Ovary (tissue), 7 donors: ENCODE measurements at regions not wholly inside any gene's neighbourhood (a gene's known extent, or its start where the extent isn't known, plus 50 kb on each side); places are given as distances from the start of the nearest gene placed in this dataset.

Experiments used
- DNase-seq, 5 donors: peaks; one replicate each; pipeline ENCODE4 v3.0.0-alpha.2; 2019 to 2020
- H3K27ac ChIP-seq, 2 donors: fragments of 200-600 bp; one replicate each; pipeline versions ENCODE4 v1.5.1 to v1.8.0; 2019 to 2022
- H3K27me3 ChIP-seq: fragments of 200-600 bp; one replicate; pipeline ENCODE4 v1.8.0; 2022
- H3K36me3 ChIP-seq: fragments of 200-600 bp; sonication (generic); one replicate; pipeline ENCODE4 v1.5.1; 2019
- H3K4me1 ChIP-seq: one replicate; pipeline ENCODE4 v1.8.1; 2013; ENCODE audit warnings: mild to moderate bottlenecking, moderate library complexity; ENCODE audit not compliant: insufficient read depth
- H3K4me3 ChIP-seq: fragments of 200-600 bp; sonication (generic); one replicate; pipeline ENCODE4 v1.5.1; 2017
- H3K9me3 ChIP-seq, 2 donors: fragments of 200-600 bp in 1 of 2; sonication (generic) in 1 of 2; one replicate each; pipeline versions ENCODE4 v1.5.1 to v1.8.1; 2013 to 2019; ENCODE audit warnings: mild to moderate bottlenecking in 1 of 2, moderate library complexity in 1 of 2
- EP300 ChIP-seq: sonication (generic); formaldehyde crosslinking; IDR thresholded peaks from one replicate; pipeline ENCODE4 v1.6.1; 2017; ENCODE audit warnings: antibody characterized with exemption
- POLR2A ChIP-seq: fragments of 450-650 bp; IDR thresholded peaks from one replicate; pipeline ENCODE4 v1.6.1; 2017; ENCODE audit warnings: antibody characterized with exemption, mild to moderate bottlenecking, moderate library complexity
- WGBS, 3 donors: extraction: QIAGEN DNeasy Blood & Tissue Kit in 1 of 3; methylation state at CpG; one replicate each; pipeline versions ENCODE4 v1.1.5 to v1.1.7; 2013 to 2017; 5-methylcytosine and 5-hydroxymethylcytosine counted together
- intact Hi-C, 4 donors: fragments of 100-400 bp; cut with DNase I; formaldehyde crosslinking; loops; one replicate each; pipeline versions ENCODE4 v1.11.0 to v1.15.1; 2022 to 2023
- TF ChIP-seq, protein P1 (sequence below), 3 donors: fragments of 450-650 bp in 2 of 3; fragments of 200-600 bp in 1 of 3; IDR thresholded peaks; one replicate each; pipeline versions ENCODE4 v1.5.1 to v1.8.0; 2016 to 2022; ENCODE audit warnings: antibody characterized with exemption in 3 of 3, mild to moderate bottlenecking in 1 of 3
- donor health status: DM: no; HTN: no; CAD: no; lungs with moderate emphysema.
- donor health status: DM: no; HTN: no; CAD: no.
- donor health status: Bipolar disorder and iron deficiency.
- donor health status: DM: no; HTN: no; CAD: no.
- donor health status: DM: yes; HTN: yes; CAD: no.

DNA sequence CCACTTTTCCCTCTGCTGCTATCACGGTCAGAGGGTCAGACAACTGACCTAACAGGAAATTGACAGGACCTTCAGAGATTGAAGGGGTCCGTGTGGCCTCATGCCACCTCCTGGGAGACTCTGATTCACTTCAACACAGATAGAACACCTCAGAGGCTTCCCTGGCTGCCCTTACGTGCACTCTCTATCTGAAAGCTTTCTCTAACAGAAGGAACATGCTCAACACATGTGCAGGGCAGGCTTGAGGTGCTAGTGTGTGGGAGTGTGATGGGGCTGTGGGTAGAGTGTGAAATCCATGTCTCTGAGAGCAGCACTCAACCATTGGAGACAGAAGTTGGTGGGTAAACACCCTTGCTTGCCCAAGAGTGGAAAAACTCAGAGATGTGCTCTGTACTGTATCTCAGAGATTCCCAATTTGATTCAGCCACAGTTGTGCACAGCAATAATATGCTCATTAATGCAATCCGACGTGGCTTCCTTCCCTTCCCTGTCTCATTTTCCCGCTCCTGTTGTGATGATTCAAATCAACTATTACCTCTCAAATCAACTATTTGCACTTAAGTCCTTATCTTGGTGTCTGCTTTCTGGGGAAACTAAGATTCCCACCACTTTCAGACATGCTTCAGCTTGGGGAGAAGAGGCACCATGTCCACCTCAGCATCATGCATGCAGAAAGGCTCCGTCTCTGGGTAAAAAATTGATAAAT, 62.0 kb upstream of the MAGEB2 start:
- intact Hi-C loops, result no loop called here
- Histone ChIP-seq H3K36me3 (no peaks in the 10 kb centered on the region), H3K4me3 (no peak overlapping the region), H3K4me1 (peaks cover 2% of the 10 kb centered on the region), H3K27me3 (no peaks in the 10 kb centered on the region), H3K27ac (no peak overlapping the region), H3K9me3 (no peaks in the 10 kb centered on the region)
- TF ChIP-seq, protein P1, sequence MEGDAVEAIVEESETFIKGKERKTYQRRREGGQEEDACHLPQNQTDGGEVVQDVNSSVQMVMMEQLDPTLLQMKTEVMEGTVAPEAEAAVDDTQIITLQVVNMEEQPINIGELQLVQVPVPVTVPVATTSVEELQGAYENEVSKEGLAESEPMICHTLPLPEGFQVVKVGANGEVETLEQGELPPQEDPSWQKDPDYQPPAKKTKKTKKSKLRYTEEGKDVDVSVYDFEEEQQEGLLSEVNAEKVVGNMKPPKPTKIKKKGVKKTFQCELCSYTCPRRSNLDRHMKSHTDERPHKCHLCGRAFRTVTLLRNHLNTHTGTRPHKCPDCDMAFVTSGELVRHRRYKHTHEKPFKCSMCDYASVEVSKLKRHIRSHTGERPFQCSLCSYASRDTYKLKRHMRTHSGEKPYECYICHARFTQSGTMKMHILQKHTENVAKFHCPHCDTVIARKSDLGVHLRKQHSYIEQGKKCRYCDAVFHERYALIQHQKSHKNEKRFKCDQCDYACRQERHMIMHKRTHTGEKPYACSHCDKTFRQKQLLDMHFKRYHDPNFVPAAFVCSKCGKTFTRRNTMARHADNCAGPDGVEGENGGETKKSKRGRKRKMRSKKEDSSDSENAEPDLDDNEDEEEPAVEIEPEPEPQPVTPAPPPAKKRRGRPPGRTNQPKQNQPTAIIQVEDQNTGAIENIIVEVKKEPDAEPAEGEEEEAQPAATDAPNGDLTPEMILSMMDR (IDR thresholded peaks at IDR 0.05), result no peak
- TF ChIP-seq EP300 (no peak), POLR2A (no peak)
- DNase-seq, result no peak
- 62 to 70% (median 62%) methylated on average over 7 of the region's 7 CpGs for WGBS, 3 donors

DNA sequence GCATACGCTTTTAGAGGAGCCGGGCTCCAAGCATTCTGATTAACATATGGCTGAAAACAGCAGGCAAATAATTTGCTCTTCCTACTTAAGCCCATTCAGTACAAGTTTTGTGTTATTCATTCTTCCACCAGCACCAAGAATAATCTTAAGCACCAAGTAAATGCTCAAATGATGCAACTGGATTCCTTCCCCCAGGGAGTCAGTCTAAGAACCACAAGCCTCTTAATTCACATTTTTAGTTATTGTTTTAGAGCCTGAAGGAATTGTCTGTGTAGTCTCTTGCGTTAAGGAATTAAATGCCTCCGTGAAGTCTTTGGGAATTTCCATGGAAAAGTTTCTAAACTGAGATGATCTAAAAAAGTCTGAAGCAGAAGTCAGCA, 61.5 kb upstream of the MAGEB2 start:
- no peak overlapping the region for H3K4me3 ChIP-seq
- peaks cover 2% of the 10 kb centered on the region for H3K4me1 ChIP-seq
- TF ChIP-seq POLR2A (no peak), EP300 (no peak)
- H3K27me3 ChIP-seq, result peaks cover 2% of the 10 kb centered on the region
- WGBS, 3 donors, result 59 to 68% (median 65%) methylated on average over 4 of the region's 4 CpGs
- H3K9me3 ChIP-seq, result no peaks in the 10 kb centered on the region
- intact Hi-C loops, result no loop called here
- H3K36me3 ChIP-seq, result no peaks in the 10 kb centered on the region
- H3K27ac ChIP-seq, result no peak overlapping the region
- DNase-seq, result no peak

DNA sequence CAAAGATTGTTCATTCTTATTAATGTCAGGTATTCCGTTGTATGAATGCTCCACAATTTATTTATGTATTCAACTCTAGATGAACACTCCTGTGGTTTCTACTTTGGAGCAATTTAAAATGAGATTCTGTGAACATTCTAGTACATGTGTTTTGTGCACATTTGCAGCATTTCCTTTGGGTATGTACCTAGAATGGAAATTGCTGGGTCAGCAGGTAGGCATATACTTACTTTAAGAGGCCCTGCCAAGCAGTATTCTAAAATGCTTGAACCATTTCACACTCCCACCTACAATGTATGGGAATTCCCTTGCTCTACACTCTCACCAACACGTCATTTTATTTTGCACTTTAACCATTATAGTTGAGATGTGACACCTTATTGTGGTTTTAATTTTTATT, 59.4 kb upstream of the MAGEB2 start:
- WGBS, 3 donors, result 69 to 80% (median 73%) methylated on average over 2 of the region's 2 CpGs
- Histone ChIP-seq H3K27ac (no peak overlapping the region), H3K4me1 (peaks cover 2% of the 10 kb centered on the region), H3K36me3 (no peaks in the 10 kb centered on the region), H3K27me3 (peaks cover 3% of the 10 kb centered on the region), H3K9me3 (no peaks in the 10 kb centered on the region), H3K4me3 (no peak overlapping the region)
- intact Hi-C loops, result no loop called here
- DNase-seq, result no peak
- TF ChIP-seq, protein P1 (IDR thresholded peaks at IDR 0.05), result no peak
- TF ChIP-seq EP300 (no peak), POLR2A (no peak)

DNA sequence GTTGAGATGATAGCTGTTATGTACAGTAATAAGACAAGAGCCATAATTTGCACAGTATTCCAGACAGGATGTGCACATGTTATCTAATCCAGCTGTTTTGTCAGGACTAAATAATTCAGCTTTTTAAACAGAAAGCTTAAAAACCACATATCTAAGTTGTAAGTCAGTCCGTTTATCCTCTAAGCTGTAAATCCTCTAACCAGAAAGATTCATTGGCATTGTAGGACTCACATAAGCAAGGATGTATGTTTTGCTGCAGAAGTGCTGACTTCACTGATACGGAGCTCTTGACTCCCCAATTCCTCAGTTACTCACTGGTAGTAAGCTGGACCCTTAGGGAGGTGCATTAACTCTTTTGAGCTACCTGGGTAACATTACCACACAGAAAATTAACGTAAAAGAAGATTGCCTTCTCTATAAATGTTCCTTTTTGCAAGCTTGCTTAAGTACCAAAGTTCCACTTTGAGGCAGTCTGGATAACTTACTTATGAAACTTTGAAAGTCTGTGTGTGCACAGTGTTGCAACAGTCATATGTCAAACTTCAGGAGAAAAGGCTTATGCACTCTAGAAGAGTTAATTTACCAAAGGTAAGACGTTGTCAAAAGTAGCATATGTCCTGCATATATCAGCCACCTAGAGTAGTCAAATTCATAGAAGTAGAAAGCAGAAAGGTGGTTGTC, 58.3 kb upstream of the MAGEB2 start:
- H3K4me1 ChIP-seq, result peaks cover 2% of the 10 kb centered on the region
- no peak for DNase-seq
- no peak for TF ChIP-seq POLR2A
- TF ChIP-seq, protein P1 (IDR thresholded peaks at IDR 0.05), result no peak
- TF ChIP-seq EP300, result no peak
- 25 to 33% (median 27%) methylated on average over 4 of the region's 4 CpGs for WGBS, 3 donors
- no peak overlapping the region for H3K27ac ChIP-seq
- H3K27me3 ChIP-seq, result peaks cover 3% of the 10 kb centered on the region
- no peaks in the 10 kb centered on the region for H3K36me3 ChIP-seq
- no peaks in the 10 kb centered on the region for H3K9me3 ChIP-seq
- intact Hi-C loops, result no loop called here
- no peak overlapping the region for H3K4me3 ChIP-seq

DNA sequence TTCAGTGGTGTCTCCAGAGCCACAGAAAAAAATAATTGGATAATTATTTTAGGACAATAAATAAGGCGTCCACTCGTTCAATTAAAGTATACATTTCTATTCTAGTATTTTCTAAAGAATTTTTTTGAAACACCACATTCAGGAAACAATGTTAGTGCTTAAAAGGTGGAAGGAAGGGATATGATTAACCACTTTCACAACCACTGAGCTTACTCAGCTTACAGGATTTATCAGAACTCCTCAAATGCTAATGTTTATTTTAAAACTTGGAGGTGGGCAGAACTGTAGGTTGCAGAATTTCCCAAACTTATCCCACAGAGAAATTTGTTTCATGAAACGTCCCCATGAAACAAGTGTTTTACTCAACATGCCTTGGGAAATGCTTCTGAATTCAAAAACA, 54.3 kb upstream of the MAGEB2 start:
- no peak overlapping the region for H3K27ac ChIP-seq
- no peaks in the 10 kb centered on the region for H3K9me3 ChIP-seq
- intact Hi-C loops, result no loop called here
- H3K27me3 ChIP-seq, result peaks cover 3% of the 10 kb centered on the region
- H3K36me3 ChIP-seq, result no peaks in the 10 kb centered on the region
- no peak overlapping the region for H3K4me3 ChIP-seq
- 54 to 62% (median 61%) methylated on average over 3 of the region's 3 CpGs for WGBS, 3 donors
- H3K4me1 ChIP-seq, result no peaks in the 10 kb centered on the region
- no peak for DNase-seq
- TF ChIP-seq, protein P1 (IDR thresholded peaks at IDR 0.05), result no peak
- TF ChIP-seq POLR2A (no peak), EP300 (no peak)
